ENCODE measurements at regions not wholly inside any gene's neighbourhood (a gene's known extent, or its start where the extent isn't known, plus 50 kb on each side); places are given as distances from the start of the nearest gene placed in this dataset.
"Not testable (repeated sequence)": the region's sequence is repeated elsewhere in the genome, so short reads cannot be mapped to it uniquely, and the experiment has no call there.

GRCh38 chr6:56786256-56786655, 143.6 kb upstream of the DST start:
- Histone ChIP-seq H3K4me2 (ENCODE audit: low read depth, low read length, poor library complexity, severe bottlenecking) (no peak overlapping the region), H3K79me2 (ENCODE audit: insufficient read depth, low read length) (no peaks in the 10 kb centered on the region), H4K20me1 (ENCODE audit: low read depth, low read length) (no peaks in the 10 kb centered on the region), H3K4me3 (ENCODE audit: insufficient read depth, low read length, poor library complexity, severe bottlenecking) (no peak overlapping the region), H2AFZ (ENCODE audit: low read depth, low read length, severe bottlenecking) (no peak overlapping the region), H3K9me3 (ENCODE audit: insufficient read depth, low read length) (no peaks in the 10 kb centered on the region), H3K27ac (ENCODE audit: low read depth, low read length) (no peak overlapping the region), H3K36me3 (ENCODE audit: low read length) (no peaks in the 10 kb centered on the region), H3K9ac (ENCODE audit: low read length) (no peak overlapping the region), H3F3A (ENCODE audit: insufficient read depth) (no peaks in the 10 kb centered on the region), H3K27me3 (ENCODE audit: low read length) (peaks cover 4% of the 10 kb centered on the region; the same call in 1 of the 2 replicates), H3K9me2 (replicated peaks; ENCODE audit: insufficient read depth, low read length) (no peaks in the 10 kb centered on the region)
- no peak for TF ChIP-seq EZH2phosphoT487 (conservative IDR thresholded peaks at IDR 0.05; ENCODE audit: low read length)
- no peak for TF ChIP-seq CTCF (IDR thresholded peaks at IDR 0.05; ENCODE audit: insufficient read depth, low read length, poor library complexity, severe bottlenecking)

GRCh38 chr6:56785536-56785935, 142.8 kb upstream of the DST start:
- not testable (repeated sequence) for H3K27ac ChIP-seq (ENCODE audit: low read depth, low read length); H2AFZ ChIP-seq (ENCODE audit: low read depth, low read length, severe bottlenecking); H3K4me3 ChIP-seq (ENCODE audit: insufficient read depth, low read length, poor library complexity, severe bottlenecking); H3K9me3 ChIP-seq (ENCODE audit: insufficient read depth, low read length); H3K9me2 ChIP-seq (replicated peaks; ENCODE audit: insufficient read depth, low read length); H4K20me1 ChIP-seq (ENCODE audit: low read depth, low read length); H3K4me2 ChIP-seq (ENCODE audit: low read depth, low read length, poor library complexity, severe bottlenecking); H3F3A ChIP-seq (ENCODE audit: insufficient read depth); H3K9ac ChIP-seq (ENCODE audit: low read length); H3K27me3 ChIP-seq (ENCODE audit: low read length); H3K36me3 ChIP-seq (ENCODE audit: low read length); H3K79me2 ChIP-seq (ENCODE audit: insufficient read depth, low read length)

DNA sequence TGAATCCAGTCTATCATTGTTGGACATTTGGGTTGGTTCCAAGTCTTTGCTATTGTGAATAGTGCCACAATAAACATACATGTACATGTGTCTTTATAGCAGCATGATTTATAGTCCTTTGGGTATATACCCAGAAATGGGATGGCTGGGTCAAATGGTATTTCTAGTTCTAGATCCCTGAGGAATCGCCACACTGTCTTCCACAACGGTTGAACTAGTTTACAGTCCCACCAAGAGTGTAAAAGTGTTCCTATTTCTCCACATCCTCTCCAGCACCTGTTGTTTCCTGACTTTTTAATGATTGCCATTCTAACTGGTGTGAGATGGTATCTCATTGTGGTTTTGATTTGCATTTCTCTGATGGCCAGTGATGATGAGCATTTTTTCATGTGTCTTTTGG, 137.4 kb upstream of the DST start:
- H3K9me2 ChIP-seq (replicated peaks; ENCODE audit: insufficient read depth, low read length); H2AFZ ChIP-seq (ENCODE audit: low read depth, low read length, severe bottlenecking); H4K20me1 ChIP-seq (ENCODE audit: low read depth, low read length); H3K9me3 ChIP-seq (ENCODE audit: insufficient read depth, low read length); H3F3A ChIP-seq (ENCODE audit: insufficient read depth); H3K27ac ChIP-seq (ENCODE audit: low read depth, low read length); H3K9ac ChIP-seq (ENCODE audit: low read length); H3K4me3 ChIP-seq (ENCODE audit: insufficient read depth, low read length, poor library complexity, severe bottlenecking); H3K4me2 ChIP-seq (ENCODE audit: low read depth, low read length, poor library complexity, severe bottlenecking); H3K27me3 ChIP-seq (ENCODE audit: low read length); H3K79me2 ChIP-seq (ENCODE audit: insufficient read depth, low read length); H3K36me3 ChIP-seq (ENCODE audit: low read length): not testable (repeated sequence)

DNA sequence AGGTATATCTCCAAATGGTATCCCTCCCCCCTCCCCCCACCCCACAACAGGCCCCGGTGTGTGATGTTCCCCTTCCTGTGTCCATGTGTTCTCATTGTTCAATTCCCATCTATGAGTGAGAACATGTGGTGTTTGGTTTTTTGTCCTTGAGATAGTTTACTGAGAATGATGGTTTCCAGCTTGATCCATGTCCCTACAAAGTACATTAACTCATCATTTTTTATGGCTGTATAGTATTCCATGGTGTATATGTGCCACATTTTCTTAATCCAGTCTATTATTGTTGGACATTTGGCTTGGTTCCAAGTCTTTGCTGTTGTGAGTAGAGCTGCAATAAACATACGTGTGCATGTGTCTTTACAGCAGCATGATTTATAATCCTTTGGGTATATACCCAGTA, 135.8 kb upstream of the DST start:
- H3K27ac ChIP-seq (ENCODE audit: low read depth, low read length): not testable (repeated sequence)

GRCh38 chr6:56775498-56776166, 132.9 kb upstream of the DST start:
- no peaks in the 10 kb centered on the region for H3K79me2 ChIP-seq (ENCODE audit: insufficient read depth, low read length)
- H2AFZ ChIP-seq (ENCODE audit: low read depth, low read length, severe bottlenecking): no peak overlapping the region
- no peaks in the 10 kb centered on the region for H3K9me3 ChIP-seq (ENCODE audit: insufficient read depth, low read length)
- H3K27me3 ChIP-seq (ENCODE audit: low read length): no peaks in the 10 kb centered on the region
- H4K20me1 ChIP-seq (ENCODE audit: low read depth, low read length): no peaks in the 10 kb centered on the region
- TF ChIP-seq EZH2phosphoT487 (conservative IDR thresholded peaks at IDR 0.05; ENCODE audit: low read length) (no peak), CTCF (IDR thresholded peaks at IDR 0.05; ENCODE audit: insufficient read depth, low read length, poor library complexity, severe bottlenecking) (no peak)
- H3K27ac ChIP-seq (ENCODE audit: low read depth, low read length): no peak overlapping the region
- H3K9ac ChIP-seq (ENCODE audit: low read length): no peak overlapping the region
- H3K4me2 ChIP-seq (ENCODE audit: low read depth, low read length, poor library complexity, severe bottlenecking): no peak overlapping the region
- H3F3A ChIP-seq (ENCODE audit: insufficient read depth): no peaks in the 10 kb centered on the region
- H3K9me2 ChIP-seq (replicated peaks; ENCODE audit: insufficient read depth, low read length): no peaks in the 10 kb centered on the region
- H3K4me3 ChIP-seq (ENCODE audit: insufficient read depth, low read length, poor library complexity, severe bottlenecking): no peak overlapping the region
- H3K36me3 ChIP-seq (ENCODE audit: low read length): no peaks in the 10 kb centered on the region

More for the DNA sequence above, 135.8 kb upstream of the DST start:
- not testable (repeated sequence) for H3K79me2 ChIP-seq (ENCODE audit: insufficient read depth, low read length); H3K4me3 ChIP-seq (ENCODE audit: insufficient read depth, low read length, poor library complexity, severe bottlenecking); H3K36me3 ChIP-seq (ENCODE audit: low read length); H3K4me2 ChIP-seq (ENCODE audit: low read depth, low read length, poor library complexity, severe bottlenecking); H4K20me1 ChIP-seq (ENCODE audit: low read depth, low read length); H3K9ac ChIP-seq (ENCODE audit: low read length); H3K9me2 ChIP-seq (replicated peaks; ENCODE audit: insufficient read depth, low read length); H3K9me3 ChIP-seq (ENCODE audit: insufficient read depth, low read length); H3K27me3 ChIP-seq (ENCODE audit: low read length); H3F3A ChIP-seq (ENCODE audit: insufficient read depth); H2AFZ ChIP-seq (ENCODE audit: low read depth, low read length, severe bottlenecking)
